ENCODE measurements at regions not wholly inside any gene's neighbourhood (a gene's known extent, or its start where the extent isn't known, plus 50 kb on each side); places are given as distances from the start of the nearest gene placed in this dataset.
"Not testable (repeated sequence)": the region's sequence is repeated elsewhere in the genome, so short reads cannot be mapped to it uniquely, and the experiment has no call there.

DNA sequence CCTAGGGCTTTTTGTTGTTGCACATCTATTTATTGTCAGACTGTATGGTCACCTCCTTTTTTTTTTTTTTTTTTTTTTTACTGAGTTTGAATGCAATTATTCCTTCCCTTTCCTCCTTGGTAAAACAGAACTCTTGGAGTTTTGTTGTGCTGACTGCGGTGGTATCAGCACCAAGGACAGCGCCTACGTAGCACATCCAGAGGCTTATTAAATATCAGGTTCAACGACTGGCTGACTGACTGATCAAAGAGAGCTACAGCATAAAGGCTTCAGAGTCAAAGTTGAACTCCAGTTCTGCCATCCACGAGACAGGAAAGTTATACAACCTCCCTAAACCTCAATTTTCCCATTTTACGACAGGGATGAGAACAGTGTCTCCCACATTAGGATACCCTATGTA lies 86.1 kb upstream of the RBFOX1 start:
- no peak for DNase-seq (ENCODE audit: low read depth)
- no peak overlapping the region for H3K4me3 ChIP-seq (ENCODE audit: low read depth, low read length)
- TF ChIP-seq, protein P1, sequence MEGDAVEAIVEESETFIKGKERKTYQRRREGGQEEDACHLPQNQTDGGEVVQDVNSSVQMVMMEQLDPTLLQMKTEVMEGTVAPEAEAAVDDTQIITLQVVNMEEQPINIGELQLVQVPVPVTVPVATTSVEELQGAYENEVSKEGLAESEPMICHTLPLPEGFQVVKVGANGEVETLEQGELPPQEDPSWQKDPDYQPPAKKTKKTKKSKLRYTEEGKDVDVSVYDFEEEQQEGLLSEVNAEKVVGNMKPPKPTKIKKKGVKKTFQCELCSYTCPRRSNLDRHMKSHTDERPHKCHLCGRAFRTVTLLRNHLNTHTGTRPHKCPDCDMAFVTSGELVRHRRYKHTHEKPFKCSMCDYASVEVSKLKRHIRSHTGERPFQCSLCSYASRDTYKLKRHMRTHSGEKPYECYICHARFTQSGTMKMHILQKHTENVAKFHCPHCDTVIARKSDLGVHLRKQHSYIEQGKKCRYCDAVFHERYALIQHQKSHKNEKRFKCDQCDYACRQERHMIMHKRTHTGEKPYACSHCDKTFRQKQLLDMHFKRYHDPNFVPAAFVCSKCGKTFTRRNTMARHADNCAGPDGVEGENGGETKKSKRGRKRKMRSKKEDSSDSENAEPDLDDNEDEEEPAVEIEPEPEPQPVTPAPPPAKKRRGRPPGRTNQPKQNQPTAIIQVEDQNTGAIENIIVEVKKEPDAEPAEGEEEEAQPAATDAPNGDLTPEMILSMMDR (conservative IDR thresholded peaks at IDR 0.05; ENCODE audit: low read depth, low read length), result no peak

DNA sequence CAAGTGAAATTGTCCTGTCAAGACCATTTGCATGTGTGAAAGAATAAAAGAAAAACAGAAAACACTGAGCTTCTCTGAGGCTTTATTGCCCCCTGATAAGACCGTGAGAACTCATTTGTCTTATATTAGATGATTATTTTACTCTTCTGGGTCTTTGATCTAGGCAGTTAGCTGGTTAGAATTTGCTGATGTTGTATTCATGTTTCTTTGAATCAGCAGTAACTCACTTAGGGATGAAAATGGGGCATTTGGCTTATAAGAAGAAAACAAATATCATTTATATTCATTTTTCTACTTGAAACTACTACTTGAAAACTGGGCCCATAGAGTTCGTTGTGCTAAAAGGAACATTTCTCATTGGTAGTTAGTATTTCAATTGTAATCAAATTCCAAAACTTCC lies 93.1 kb upstream of the RBFOX1 start:
- no peak for DNase-seq (ENCODE audit: low read depth)
- no peak overlapping the region for H3K4me3 ChIP-seq (ENCODE audit: low read depth, low read length)
- TF ChIP-seq, protein P1 (conservative IDR thresholded peaks at IDR 0.05; ENCODE audit: low read depth, low read length), result no peak

DNA sequence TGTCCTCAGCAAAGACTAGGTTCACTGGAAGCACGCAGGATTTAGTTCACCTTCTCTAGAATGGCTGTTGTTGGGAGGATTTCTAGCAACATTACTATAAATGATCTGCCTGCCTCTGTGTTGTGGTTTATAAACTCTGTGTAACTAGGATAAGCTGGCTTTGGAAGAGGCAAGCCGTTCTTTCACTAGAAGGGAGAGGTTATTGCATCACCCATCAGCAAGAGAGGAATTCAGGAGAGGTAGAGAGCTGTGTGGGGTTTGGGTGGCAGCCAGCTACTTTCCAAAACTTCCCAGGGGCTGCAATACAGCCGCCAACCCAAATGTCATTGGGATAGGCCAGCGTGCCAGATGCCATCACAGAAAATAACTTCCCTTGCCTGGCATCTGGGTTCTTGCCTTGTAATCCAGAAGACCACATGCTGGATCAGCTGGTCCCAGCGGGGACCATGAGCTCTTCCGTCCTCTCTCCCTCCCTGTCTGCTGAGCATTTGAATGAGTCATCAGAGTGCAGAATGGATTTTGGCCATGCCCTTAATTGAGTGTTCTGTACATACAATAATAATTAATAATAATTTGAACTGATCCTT lies 95.7 kb upstream of the RBFOX1 start:
- no peak overlapping the region for H3K4me3 ChIP-seq (ENCODE audit: low read depth, low read length)
- TF ChIP-seq, protein P1 (conservative IDR thresholded peaks at IDR 0.05; ENCODE audit: low read depth, low read length), result no peak
- DNase-seq (ENCODE audit: low read depth), result no peak

DNA sequence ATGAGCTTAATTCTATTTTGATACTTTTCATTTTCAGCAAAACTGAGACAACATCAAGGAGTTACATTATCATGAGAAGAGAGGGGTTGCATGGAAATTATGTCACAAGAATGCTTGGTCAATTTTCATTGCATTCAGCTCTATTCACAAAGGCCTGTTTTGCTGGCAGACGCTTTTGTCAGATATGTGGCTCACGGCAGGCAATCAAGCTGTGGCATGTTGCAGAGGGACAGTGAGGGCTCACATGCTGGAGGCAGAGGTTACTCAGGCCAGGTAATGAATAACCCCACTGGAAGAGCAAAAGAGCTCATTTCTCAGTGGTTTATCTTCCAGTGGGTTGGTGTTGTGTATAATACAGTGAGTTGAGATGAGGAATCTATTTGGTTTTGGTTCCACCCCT lies 98.7 kb upstream of the RBFOX1 start:
- TF ChIP-seq, protein P1 (conservative IDR thresholded peaks at IDR 0.05; ENCODE audit: low read depth, low read length), result no peak
- DNase-seq (ENCODE audit: low read depth), result no peak
- H3K4me3 ChIP-seq (ENCODE audit: low read depth, low read length), result no peak overlapping the region

DNA sequence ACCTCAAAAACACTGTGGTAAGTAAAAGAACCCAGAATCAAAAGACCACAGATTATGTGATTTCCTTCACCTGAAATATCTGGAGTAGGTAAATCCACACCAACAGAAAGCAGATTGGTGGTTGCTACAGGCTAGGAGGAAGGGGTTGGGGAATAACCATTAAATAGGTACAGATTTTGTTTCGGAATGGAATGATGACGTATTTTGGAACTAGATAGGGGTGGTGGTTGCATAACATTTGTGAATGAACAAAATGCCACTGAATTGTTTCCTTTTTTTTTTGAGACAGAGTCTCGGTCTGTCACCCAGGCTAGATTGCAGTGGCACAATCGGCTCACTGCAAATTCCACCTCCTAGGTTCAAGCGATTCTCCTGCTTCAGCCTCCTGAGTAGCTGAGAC lies 100.9 kb upstream of the RBFOX1 start:
- TF ChIP-seq, protein P1 (conservative IDR thresholded peaks at IDR 0.05; ENCODE audit: low read depth, low read length), result no peak
- no peak for DNase-seq (ENCODE audit: low read depth)

DNA sequence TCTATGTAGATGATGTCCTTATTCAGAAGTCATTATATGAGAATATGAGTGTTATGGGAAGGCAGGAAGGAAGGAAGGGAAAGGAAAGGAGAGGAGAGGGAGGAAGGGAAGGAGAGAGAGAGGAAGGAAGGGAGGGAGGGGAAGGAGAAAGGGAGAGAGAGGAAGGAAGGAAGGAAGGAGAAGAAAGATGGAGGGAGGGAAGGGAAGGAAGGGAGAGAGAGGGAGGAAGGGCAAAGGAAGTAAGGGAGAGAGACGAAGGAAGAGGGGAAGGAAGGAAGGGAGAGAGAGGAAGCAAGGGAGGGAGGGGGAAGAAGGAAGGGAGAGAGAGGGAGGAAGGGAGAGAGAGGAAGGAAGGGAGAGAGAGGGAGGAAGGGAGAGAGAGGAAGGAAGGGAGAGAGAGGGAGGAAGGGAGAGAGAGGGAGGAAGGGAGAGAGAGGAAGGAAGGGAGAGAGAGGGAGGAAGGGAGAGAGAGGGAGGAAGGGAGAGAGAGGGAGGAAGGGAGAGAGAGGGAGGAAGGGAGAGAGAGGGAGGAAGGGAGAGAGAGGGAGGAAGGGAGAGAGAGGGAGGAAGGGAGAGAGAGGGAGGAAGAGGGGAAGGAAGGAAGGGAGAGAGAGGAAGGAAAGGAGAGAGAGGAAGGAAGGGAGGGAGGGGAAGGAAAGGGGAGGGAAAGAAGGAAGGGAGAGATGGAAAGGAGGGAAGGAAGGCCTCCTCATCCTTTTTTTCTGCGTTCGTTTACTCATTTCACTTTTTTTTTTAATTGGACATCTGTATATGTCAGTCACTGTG lies 103.0 kb upstream of the RBFOX1 start:
- not testable (repeated sequence) for H3K4me3 ChIP-seq (ENCODE audit: low read depth, low read length); DNase-seq (ENCODE audit: low read depth)

More for the DNA sequence above, 100.9 kb upstream of the RBFOX1 start:
- H3K4me3 ChIP-seq (ENCODE audit: low read depth, low read length), result no peak overlapping the region

DNA sequence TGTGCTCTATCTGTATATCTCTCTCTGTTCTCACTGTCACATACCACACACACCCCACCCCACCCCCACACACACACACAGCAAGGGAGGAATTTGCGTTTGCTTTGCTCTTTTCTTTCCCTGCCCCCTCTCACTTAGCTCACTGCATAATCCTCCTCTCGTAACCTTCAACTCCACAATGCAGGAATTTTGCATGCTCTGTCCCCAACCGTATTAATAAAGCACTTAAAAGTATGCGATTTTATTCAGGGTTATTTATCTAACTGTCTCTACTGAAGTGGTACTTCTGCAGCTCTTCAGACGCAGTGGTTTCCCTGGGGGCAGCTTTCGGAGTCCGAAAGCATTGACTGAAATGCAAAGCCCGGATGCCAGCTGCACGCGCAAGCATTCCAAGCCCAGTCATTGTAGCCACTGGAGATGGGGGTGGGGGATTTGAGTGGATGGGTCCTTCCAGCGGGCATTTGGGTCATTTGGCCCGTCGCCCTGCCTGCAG lies 105.4 kb upstream of the RBFOX1 start:
- TF ChIP-seq, protein P1 (conservative IDR thresholded peaks at IDR 0.05; ENCODE audit: low read depth, low read length), result no peak
- no peak for DNase-seq (ENCODE audit: low read depth)
- no peak overlapping the region for H3K4me3 ChIP-seq (ENCODE audit: low read depth, low read length)
